ENCODE measurements at regions not wholly inside any gene's neighbourhood (a gene's known extent, or its start where the extent isn't known, plus 50 kb on each side); places are given as distances from the start of the nearest gene placed in this dataset.

GRCh38 chr5:74424162-74424868 lies 216.2 kb downstream of the ENC1 start:
- no peak for DNase-seq (ENCODE audit: low read depth)

GRCh38 chr5:74423383-74423782 lies 217.1 kb downstream of the ENC1 start:
- no peak for DNase-seq (ENCODE audit: low read depth)

GRCh38 chr5:74422671-74423070 lies 217.9 kb downstream of the ENC1 start:
- no peak for DNase-seq (ENCODE audit: low read depth)

- no peak for DNase-seq (ENCODE audit: low read depth)
Measured at GRCh38 chr5:74422030-74422429, 218.5 kb downstream of the ENC1 start.

- DNase-seq (ENCODE audit: low read depth): no peak
Measured at GRCh38 chr5:74421377-74421776, 219.2 kb downstream of the ENC1 start.

- DNase-seq (ENCODE audit: low read depth): no peak
Measured at GRCh38 chr5:74420947-74421346, 219.6 kb downstream of the ENC1 start.

- no peak for DNase-seq (ENCODE audit: low read depth)
Measured at GRCh38 chr5:74420220-74420619, 220.3 kb downstream of the ENC1 start.

- DNase-seq (ENCODE audit: low read depth): no peak
Measured at GRCh38 chr5:74419468-74419867, 221.1 kb downstream of the ENC1 start.

- DNase-seq (ENCODE audit: low read depth): no peak
Measured at GRCh38 chr5:74418709-74419108, 221.8 kb downstream of the ENC1 start.

- DNase-seq (ENCODE audit: low read depth): no peak
Measured at GRCh38 chr5:74418261-74418660, 222.3 kb downstream of the ENC1 start.

GRCh38 chr5:74415695-74416102 lies 224.8 kb downstream of the ENC1 start:
- DNase-seq (ENCODE audit: low read depth): no peak

- no peak for DNase-seq (ENCODE audit: low read depth)
Measured at GRCh38 chr5:74414228-74414627, 226.3 kb downstream of the ENC1 start.

GRCh38 chr5:74413403-74414048 lies 227.0 kb downstream of the ENC1 start:
- DNase-seq (ENCODE audit: low read depth): no peak

- DNase-seq (ENCODE audit: low read depth): no peak
Measured at GRCh38 chr5:74412066-74412465, 228.5 kb downstream of the ENC1 start.

GRCh38 chr5:74409712-74410111 lies 230.8 kb downstream of the ENC1 start:
- DNase-seq (ENCODE audit: low read depth): no peak

GRCh38 chr5:74409166-74409706 lies 231.3 kb downstream of the ENC1 start:
- DNase-seq (ENCODE audit: low read depth): no peak

- DNase-seq (ENCODE audit: low read depth): no peak
Measured at GRCh38 chr5:74408150-74409043, 232.1 kb downstream of the ENC1 start.

GRCh38 chr5:74407701-74408100 lies 232.8 kb downstream of the ENC1 start:
- no peak for DNase-seq (ENCODE audit: low read depth)

GRCh38 chr5:74406844-74407243 lies 233.7 kb downstream of the ENC1 start:
- DNase-seq (ENCODE audit: low read depth): no peak

GRCh38 chr5:74405593-74405992 lies 234.9 kb downstream of the ENC1 start:
- DNase-seq (ENCODE audit: low read depth): no peak

GRCh38 chr5:74404574-74405508 lies 235.7 kb downstream of the ENC1 start:
- DNase-seq (ENCODE audit: low read depth): no peak
